ENCODE measurements at regions not wholly inside any gene's neighbourhood (a gene's known extent, or its start where the extent isn't known, plus 50 kb on each side); places are given as distances from the start of the nearest gene placed in this dataset.

DNA sequence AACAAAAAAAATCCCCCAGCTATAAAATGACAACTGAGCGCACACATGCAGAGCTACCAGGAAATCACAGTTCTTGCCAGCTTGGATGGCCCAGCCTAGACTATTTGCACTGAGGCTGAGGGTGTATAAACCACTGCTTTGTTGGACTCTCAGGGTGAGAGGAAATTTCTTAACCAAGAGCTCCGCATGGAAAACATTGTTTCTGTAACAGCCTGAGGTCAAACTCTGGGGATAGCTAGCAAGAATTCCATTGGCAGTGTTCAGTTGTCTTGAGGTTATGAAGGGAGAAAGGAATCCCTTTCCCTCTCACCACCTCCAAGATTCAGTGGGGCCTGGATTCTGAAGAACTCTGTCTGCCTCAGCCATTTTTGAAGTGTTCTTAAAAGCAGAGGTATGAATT is 360.0 kb downstream of the OSTF1 start:
- Histone ChIP-seq H3K9ac (ENCODE audit: insufficient read length) (peak overlapping the region; percentile 4), H3K36me3 (ENCODE audit: insufficient read depth, low read length) (no peaks in the 10 kb centered on the region), H3K9me3 (ENCODE audit: low read depth, low read length) (no peaks in the 10 kb centered on the region), H3K4me3 (no peak overlapping the region), H3K27ac (peak overlapping the region; percentile 84)
- no peak for TF ChIP-seq POLR2AphosphoS5 (IDR thresholded peaks at IDR 0.05; ENCODE audit: borderline replicate concordance, low read depth, low read length)
- TF ChIP-seq EZH2 (IDR thresholded peaks at IDR 0.05) = no peak
- no peak for TF ChIP-seq FOXP2 (optimal IDR thresholded peaks at IDR 0.05; ENCODE audit: control extremely low read depth, extremely low read length, insufficient read depth)
- DNase-seq (ENCODE audit: low read depth, low spot score) = no peak

DNA sequence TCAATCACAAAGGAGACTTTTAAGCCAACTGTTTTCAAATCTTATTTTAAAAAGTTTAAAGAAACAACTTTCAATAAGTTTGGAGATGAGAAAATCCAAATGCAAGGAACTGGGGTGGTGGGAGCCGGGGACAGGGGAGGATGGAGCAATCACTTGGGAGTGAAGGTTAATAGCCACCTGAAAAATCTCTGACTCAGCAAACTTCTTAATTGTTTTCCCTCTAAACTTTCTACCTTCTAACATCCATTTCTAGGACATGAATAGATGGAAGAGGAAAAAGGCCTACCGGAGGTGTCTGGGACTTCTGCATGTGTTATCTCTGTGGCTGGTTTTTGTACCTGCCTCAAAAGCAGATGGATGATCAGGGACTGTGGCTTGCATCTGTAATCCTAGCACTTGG is 360.6 kb downstream of the OSTF1 start:
- H3K27ac ChIP-seq = peak overlapping the region; percentile 84
- no peak for TF ChIP-seq POLR2AphosphoS5 (IDR thresholded peaks at IDR 0.05; ENCODE audit: borderline replicate concordance, low read depth, low read length)

DNA sequence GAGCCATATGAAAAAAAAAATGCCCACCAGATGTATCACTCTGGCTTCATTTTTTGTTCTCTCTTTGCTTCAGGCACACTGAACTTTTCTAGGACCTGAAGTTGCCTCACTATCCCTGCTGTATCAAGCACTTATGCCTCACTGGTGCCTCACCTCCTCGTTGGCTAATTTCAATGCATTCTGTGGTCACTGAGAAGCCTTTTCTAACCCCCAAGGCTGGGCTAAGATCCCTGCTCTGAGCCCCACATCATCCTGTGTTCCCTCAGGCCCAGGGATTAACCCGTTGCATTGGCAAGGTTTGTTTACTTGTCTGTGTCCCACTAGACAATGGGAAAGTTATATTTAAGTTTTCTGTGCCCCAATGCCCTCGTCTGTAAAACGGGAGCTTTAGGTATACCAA is 362.7 kb downstream of the OSTF1 start:
- no peak for DNase-seq (ENCODE audit: low read depth, low spot score)

More for the DNA sequence above, 360.6 kb downstream of the OSTF1 start:
- no peak for DNase-seq (ENCODE audit: low read depth, low spot score)
- Histone ChIP-seq H3K9ac (ENCODE audit: insufficient read length) (no peak overlapping the region), H3K36me3 (ENCODE audit: insufficient read depth, low read length) (no peaks in the 10 kb centered on the region), H3K9me3 (ENCODE audit: low read depth, low read length) (no peaks in the 10 kb centered on the region), H3K4me3 (no peak overlapping the region)

DNA sequence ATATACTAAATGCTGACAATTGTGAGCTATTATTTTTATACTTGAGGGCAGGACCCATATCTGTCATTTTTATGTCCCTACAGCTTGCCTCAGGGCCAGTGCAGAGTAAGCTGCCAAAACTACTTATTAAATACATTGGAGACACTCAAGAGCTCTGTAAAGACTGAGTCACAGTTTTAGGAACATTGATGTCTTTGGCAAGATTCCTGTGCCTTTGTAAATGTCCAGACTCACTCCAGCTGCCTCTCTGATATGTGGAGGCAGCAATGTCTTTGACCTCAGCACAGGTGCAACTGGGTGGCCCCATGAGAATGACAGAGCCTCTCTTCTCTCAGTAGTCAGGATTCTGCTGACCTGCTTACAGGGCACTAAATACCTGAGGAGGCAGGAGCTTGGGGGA is 363.2 kb downstream of the OSTF1 start:
- Histone ChIP-seq H3K9ac (ENCODE audit: insufficient read length) (no peak overlapping the region), H3K4me3 (peak overlapping the region; percentile 26), H3K27ac (peak overlapping the region; percentile 46), H3K9me3 (ENCODE audit: low read depth, low read length) (no peaks in the 10 kb centered on the region), H3K36me3 (ENCODE audit: insufficient read depth, low read length) (no peaks in the 10 kb centered on the region)
- no peak for TF ChIP-seq EZH2 (IDR thresholded peaks at IDR 0.05)
- TF ChIP-seq FOXP2 (optimal IDR thresholded peaks at IDR 0.05; ENCODE audit: control extremely low read depth, extremely low read length, insufficient read depth) = no peak
- TF ChIP-seq POLR2AphosphoS5 (IDR thresholded peaks at IDR 0.05; ENCODE audit: borderline replicate concordance, low read depth, low read length) = no peak
- no peak for DNase-seq (ENCODE audit: low read depth, low spot score)

More for the DNA sequence above, 362.7 kb downstream of the OSTF1 start:
- Histone ChIP-seq H3K36me3 (ENCODE audit: insufficient read depth, low read length) (no peaks in the 10 kb centered on the region), H3K27ac (peak overlapping the region; percentile 46), H3K9me3 (ENCODE audit: low read depth, low read length) (no peaks in the 10 kb centered on the region), H3K4me3 (peak overlapping the region; percentile 26), H3K9ac (ENCODE audit: insufficient read length) (no peak overlapping the region)
- TF ChIP-seq POLR2AphosphoS5 (IDR thresholded peaks at IDR 0.05; ENCODE audit: borderline replicate concordance, low read depth, low read length) = no peak
- TF ChIP-seq EZH2 (IDR thresholded peaks at IDR 0.05) = no peak
- no peak for TF ChIP-seq FOXP2 (optimal IDR thresholded peaks at IDR 0.05; ENCODE audit: control extremely low read depth, extremely low read length, insufficient read depth)

DNA sequence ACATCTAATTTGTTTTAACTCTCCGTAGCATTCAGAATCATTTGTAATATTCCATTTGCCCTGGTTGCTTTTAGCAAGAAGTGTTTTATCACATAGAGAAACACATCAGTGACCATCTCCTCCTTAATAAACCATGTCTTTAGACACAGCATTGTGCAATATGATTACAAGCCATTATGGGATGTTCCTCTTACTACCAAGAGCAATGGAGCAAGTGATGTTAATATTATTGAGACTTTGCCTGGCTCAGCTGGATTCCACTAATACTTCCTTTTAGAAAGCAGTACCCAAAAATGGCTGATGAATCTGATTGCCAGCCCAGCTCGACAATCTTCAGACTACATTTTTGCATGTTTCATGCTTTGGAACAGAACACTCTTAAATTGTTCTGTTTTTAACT is 364.2 kb downstream of the OSTF1 start:
- H3K9ac ChIP-seq (ENCODE audit: insufficient read length) = no peak overlapping the region
- DNase-seq (ENCODE audit: low read depth, low spot score) = no peak
- peak overlapping the region; percentile 46 for H3K27ac ChIP-seq
- H3K36me3 ChIP-seq (ENCODE audit: insufficient read depth, low read length) = no peaks in the 10 kb centered on the region
- no peaks in the 10 kb centered on the region for H3K9me3 ChIP-seq (ENCODE audit: low read depth, low read length)
- H3K4me3 ChIP-seq = peak overlapping the region; percentile 8; the same call in 1 of the 2 replicates
- no peak for TF ChIP-seq POLR2AphosphoS5 (IDR thresholded peaks at IDR 0.05; ENCODE audit: borderline replicate concordance, low read depth, low read length)
- no peak for TF ChIP-seq EZH2 (IDR thresholded peaks at IDR 0.05)
- TF ChIP-seq FOXP2 (optimal IDR thresholded peaks at IDR 0.05; ENCODE audit: control extremely low read depth, extremely low read length, insufficient read depth) = no peak

DNA sequence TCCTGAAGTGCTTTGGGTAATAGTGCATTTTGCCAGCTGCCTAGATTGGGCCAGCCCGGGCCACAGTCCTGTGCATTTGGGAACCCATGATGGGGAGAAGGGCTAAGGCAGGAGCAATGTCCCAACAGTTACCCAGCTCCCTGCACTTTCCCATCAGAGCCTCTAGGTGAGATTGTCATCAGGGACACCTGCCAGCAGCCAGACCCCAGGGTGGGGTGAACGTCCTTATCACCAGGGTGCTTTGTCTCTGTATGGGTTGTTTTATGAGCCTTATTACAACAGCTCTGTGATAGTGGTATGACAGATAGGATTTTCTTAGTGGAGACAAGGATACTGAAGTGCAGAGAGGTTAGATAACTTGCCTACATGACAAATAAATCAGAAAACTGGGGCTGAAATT is 365.7 kb downstream of the OSTF1 start:
- TF ChIP-seq FOXP2 (optimal IDR thresholded peaks at IDR 0.05; ENCODE audit: control extremely low read depth, extremely low read length, insufficient read depth) (no peak), EZH2 (IDR thresholded peaks at IDR 0.05) (no peak), POLR2AphosphoS5 (IDR thresholded peaks at IDR 0.05; ENCODE audit: borderline replicate concordance, low read depth, low read length) (no peak)
- Histone ChIP-seq H3K36me3 (ENCODE audit: insufficient read depth, low read length) (no peaks in the 10 kb centered on the region), H3K4me3 (no peak overlapping the region), H3K27ac (no peak overlapping the region), H3K9ac (ENCODE audit: insufficient read length) (no peak overlapping the region), H3K9me3 (ENCODE audit: low read depth, low read length) (no peaks in the 10 kb centered on the region)
- no peak for DNase-seq (ENCODE audit: low read depth, low spot score)

DNA sequence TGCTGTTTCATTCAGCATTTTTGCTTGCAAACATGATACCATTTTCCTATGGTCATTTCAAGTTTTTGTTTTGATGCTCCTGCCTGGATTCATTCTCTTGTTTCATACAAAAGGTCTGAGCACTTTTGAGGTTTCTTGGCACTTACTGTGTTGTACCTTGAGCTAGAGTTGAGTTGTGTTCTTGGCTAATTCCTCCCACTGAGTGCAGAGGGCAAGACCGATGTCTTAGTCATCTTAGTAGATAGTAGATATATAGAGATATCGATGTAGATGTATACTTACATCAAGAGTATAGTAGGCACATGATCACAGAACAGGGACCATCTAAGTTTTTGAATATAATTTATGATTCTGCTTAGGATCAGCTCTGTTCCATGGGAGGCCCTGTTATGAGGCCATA is 366.6 kb downstream of the OSTF1 start:
- no peaks in the 10 kb centered on the region for H3K36me3 ChIP-seq (ENCODE audit: insufficient read depth, low read length)
- H3K4me3 ChIP-seq = no peak overlapping the region
- H3K9me3 ChIP-seq (ENCODE audit: low read depth, low read length) = no peaks in the 10 kb centered on the region
- DNase-seq (ENCODE audit: low read depth, low spot score) = no peak
- TF ChIP-seq POLR2AphosphoS5 (IDR thresholded peaks at IDR 0.05; ENCODE audit: borderline replicate concordance, low read depth, low read length) (no peak), FOXP2 (optimal IDR thresholded peaks at IDR 0.05; ENCODE audit: control extremely low read depth, extremely low read length, insufficient read depth) (no peak), EZH2 (IDR thresholded peaks at IDR 0.05) (no peak)
- no peak overlapping the region for H3K27ac ChIP-seq
- H3K9ac ChIP-seq (ENCODE audit: insufficient read length) = no peak overlapping the region

DNA sequence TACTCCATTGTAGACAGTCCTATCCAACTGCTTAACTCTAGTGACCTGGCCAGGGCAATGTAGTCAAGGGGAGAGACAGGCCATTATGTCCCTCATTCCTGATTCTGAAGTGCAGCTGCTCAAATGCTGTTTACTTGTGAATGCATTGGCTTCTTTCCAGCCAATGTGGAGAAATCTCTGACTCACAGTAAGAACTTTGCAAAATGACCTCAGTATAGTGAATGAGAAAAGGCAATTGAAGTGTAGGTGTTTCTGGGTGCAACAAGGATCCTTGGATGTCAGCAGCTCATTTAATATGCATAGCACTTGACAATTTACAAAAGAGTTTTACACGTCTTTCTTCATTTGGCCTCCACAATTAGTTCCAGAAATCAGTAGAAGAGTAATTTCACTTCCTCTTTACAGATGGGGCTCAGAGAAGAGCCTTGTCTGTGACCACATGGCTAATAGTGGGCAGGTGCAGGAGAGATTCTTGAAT is 367.2 kb downstream of the OSTF1 start:
- Histone ChIP-seq H3K9me3 (ENCODE audit: low read depth, low read length) (no peaks in the 10 kb centered on the region), H3K27ac (no peak overlapping the region), H3K4me3 (no peak overlapping the region), H3K36me3 (ENCODE audit: insufficient read depth, low read length) (no peaks in the 10 kb centered on the region), H3K9ac (ENCODE audit: insufficient read length) (no peak overlapping the region)
- no peak for TF ChIP-seq EZH2 (IDR thresholded peaks at IDR 0.05)
- no peak for TF ChIP-seq POLR2AphosphoS5 (IDR thresholded peaks at IDR 0.05; ENCODE audit: borderline replicate concordance, low read depth, low read length)
- no peak for TF ChIP-seq FOXP2 (optimal IDR thresholded peaks at IDR 0.05; ENCODE audit: control extremely low read depth, extremely low read length, insufficient read depth)
- DNase-seq (ENCODE audit: low read depth, low spot score) = no peak

DNA sequence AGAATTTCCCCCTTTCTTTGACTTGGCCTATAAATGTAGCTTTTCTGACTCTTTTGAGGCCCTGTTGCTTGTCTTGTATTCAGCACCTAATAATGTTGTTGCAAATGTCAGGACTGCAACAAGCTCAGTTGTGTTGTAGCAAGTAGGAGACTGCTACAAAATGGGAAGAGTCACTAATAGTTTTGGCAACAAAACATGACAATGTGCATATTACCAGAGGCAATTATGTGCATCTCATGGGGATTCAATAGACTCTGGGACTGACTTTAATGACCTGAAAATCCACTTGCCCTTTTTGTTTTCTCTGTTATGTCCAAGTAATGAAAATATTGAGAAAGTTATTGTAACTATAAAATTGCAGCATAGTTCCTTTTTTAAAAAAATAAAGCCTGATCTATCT is 368.4 kb downstream of the OSTF1 start:
- no peak overlapping the region for H3K27ac ChIP-seq

More for the DNA sequence above, 368.4 kb downstream of the OSTF1 start:
- Histone ChIP-seq H3K9ac (ENCODE audit: insufficient read length) (no peak overlapping the region), H3K4me3 (no peak overlapping the region), H3K36me3 (ENCODE audit: insufficient read depth, low read length) (no peaks in the 10 kb centered on the region), H3K9me3 (ENCODE audit: low read depth, low read length) (no peaks in the 10 kb centered on the region)
- DNase-seq (ENCODE audit: low read depth, low spot score) = no peak
- TF ChIP-seq EZH2 (IDR thresholded peaks at IDR 0.05) (no peak), POLR2AphosphoS5 (IDR thresholded peaks at IDR 0.05; ENCODE audit: borderline replicate concordance, low read depth, low read length) (no peak), FOXP2 (optimal IDR thresholded peaks at IDR 0.05; ENCODE audit: control extremely low read depth, extremely low read length, insufficient read depth) (no peak)
